PC-9 (cell line): ENCODE measurements at regions not wholly inside any gene's neighbourhood (a gene's known extent, or its start where the extent isn't known, plus 50 kb on each side); places are given as distances from the start of the nearest gene placed in this dataset.

Experiments used
- CTCF ChIP-seq: fragments of 200-600 bp; sonication (generic); conservative IDR thresholded peaks from 2 replicates; pipeline ENCODE4 v1.6.1; 2017; ENCODE audit warnings: mixed run types, antibody characterized with exemption, mild to moderate bottlenecking, moderate library complexity
- EZH2 ChIP-seq: fragments of 200-600 bp; sonication (generic); IDR thresholded peaks from 2 replicates; pipeline ENCODE4 v1.8.0; 2017; ENCODE audit warnings: antibody characterized with exemption, low read depth

DNA sequence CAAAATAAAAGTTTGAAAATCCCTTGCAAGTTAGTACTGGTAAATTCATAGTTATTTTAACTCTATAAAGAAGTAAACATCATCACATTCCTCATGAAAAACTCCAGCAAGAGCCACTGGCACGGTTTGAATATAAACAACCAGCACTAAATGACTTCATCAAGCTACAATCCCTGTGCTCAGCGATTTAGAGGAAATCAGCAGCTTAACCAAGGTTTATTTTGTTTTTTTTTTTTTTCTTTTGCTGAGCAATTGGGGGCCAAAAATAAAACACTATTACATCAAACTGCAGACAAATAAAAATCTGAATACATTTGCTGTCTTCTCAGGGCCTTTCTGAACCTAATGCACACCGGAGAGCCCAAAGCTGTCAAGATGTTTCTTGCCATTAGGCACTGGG is 106.2 kb upstream of the SLC24A2 start:
- no peak for TF ChIP-seq CTCF
- TF ChIP-seq EZH2: no peak
